ENCODE measurements at regions not wholly inside any gene's neighbourhood (a gene's known extent, or its start where the extent isn't known, plus 50 kb on each side); places are given as distances from the start of the nearest gene placed in this dataset.

- no peak for TF ChIP-seq RFX5 (IDR thresholded peaks at IDR 0.05; ENCODE audit: low read depth, low read length)
- no peak for TF ChIP-seq ZNF570 (CRISPR knock-in tag; IDR thresholded peaks at IDR 0.05; ENCODE audit: borderline replicate concordance)
- TF ChIP-seq HCFC1 (IDR thresholded peaks at IDR 0.05; ENCODE audit: low read depth, low read length) = no peak
- TF ChIP-seq ZNF224 (CRISPR knock-in tag; IDR thresholded peaks at IDR 0.05) = no peak
- TF ChIP-seq SRSF4 (IDR thresholded peaks at IDR 0.05; ENCODE audit: low read depth, low read length, poor library complexity, severe bottlenecking) = no peak
- no peak for TF ChIP-seq POLR2A (IDR thresholded peaks at IDR 0.05; ENCODE audit: insufficient read depth in 1 of 2, low read depth in 2 of 2, low read length in 2 of 2)
- TF ChIP-seq, protein P1, sequence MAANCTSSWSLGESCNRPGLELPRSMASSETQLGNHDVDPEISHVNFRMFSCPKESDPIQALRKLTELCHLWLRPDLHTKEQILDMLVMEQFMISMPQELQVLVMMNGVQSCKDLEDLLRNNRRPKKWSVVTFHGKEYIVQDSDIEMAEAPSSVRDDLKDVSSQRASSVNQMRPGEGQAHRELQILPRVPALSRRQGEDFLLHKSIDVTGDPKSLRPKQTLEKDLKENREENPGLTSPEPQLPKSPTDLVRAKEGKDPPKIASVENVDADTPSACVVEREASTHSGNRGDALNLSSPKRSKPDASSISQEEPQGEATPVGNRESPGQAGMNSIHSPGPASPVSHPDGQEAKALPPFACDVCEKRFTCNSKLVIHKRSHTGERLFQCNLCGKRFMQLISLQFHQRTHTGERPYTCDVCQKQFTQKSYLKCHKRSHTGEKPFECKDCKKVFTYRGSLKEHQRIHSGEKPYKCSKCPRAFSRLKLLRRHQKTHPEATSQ (CRISPR knock-in tag; IDR thresholded peaks at IDR 0.05; ENCODE audit: borderline replicate concordance) = no peak
- TF ChIP-seq POLR2AphosphoS2 (IDR thresholded peaks at IDR 0.05; ENCODE audit: low read depth, low read length) = no peak
- no peak for TF ChIP-seq EZH2 (conservative IDR thresholded peaks at IDR 0.05; ENCODE audit: low read depth, low read length)
Observed at GRCh38 chr10:29725133-29725720, 90.5 kb upstream of the SVIL start.
